Activated naive CD4-positive, alpha-beta T cell treated with anti-CD3 and anti-CD28 coated beads for 36 hours (primary cell): ENCODE measurements at regions not wholly inside any gene's neighbourhood (a gene's known extent, or its start where the extent isn't known, plus 50 kb on each side); places are given as distances from the start of the nearest gene placed in this dataset.
"Not testable (repeated sequence)": the region's sequence is repeated elsewhere in the genome, so short reads cannot be mapped to it uniquely, and the experiment has no call there.

Experiments used
- CTCF ChIA-PET: fragments of 350-600 bp; sonication (Branson Sonifier 250); formaldehyde crosslinking; loops from one replicate; lab custom pipeline; 2021; ENCODE audit warnings: antibody characterized with exemption; lab: Charles Lee
- DNase-seq: peaks from one replicate; pipeline ENCODE4 v3.0.0-alpha.2; 2020
- H3K27ac Mint-ChIP-seq: one replicate; pipeline ENCODE4 v1.8.0; 2021; ENCODE audit warnings: mild to moderate bottlenecking, mixed read lengths
- H3K27me3 Mint-ChIP-seq: one replicate; pipeline ENCODE4 v1.8.0; 2021; ENCODE audit warnings: low read depth, mixed read lengths
- H3K36me3 Mint-ChIP-seq: one replicate; pipeline ENCODE4 v1.8.0; 2021; ENCODE audit warnings: low read depth, mixed read lengths
- H3K4me1 Mint-ChIP-seq: one replicate; pipeline ENCODE4 v1.8.0; 2021; ENCODE audit warnings: low read depth, mixed read lengths
- H3K4me3 Mint-ChIP-seq: one replicate; pipeline ENCODE4 v1.8.0; 2021; ENCODE audit warnings: mild to moderate bottlenecking, moderate library complexity, mixed read lengths
- H3K9me3 Mint-ChIP-seq: one replicate; pipeline ENCODE4 v1.8.0; 2021; ENCODE audit warnings: mixed read lengths
- intact Hi-C: fragments of 100-400 bp; cut with micrococcal nuclease; formaldehyde crosslinking; loops from one replicate; pipeline ENCODE4 v1.15.1; 2023

DNA sequence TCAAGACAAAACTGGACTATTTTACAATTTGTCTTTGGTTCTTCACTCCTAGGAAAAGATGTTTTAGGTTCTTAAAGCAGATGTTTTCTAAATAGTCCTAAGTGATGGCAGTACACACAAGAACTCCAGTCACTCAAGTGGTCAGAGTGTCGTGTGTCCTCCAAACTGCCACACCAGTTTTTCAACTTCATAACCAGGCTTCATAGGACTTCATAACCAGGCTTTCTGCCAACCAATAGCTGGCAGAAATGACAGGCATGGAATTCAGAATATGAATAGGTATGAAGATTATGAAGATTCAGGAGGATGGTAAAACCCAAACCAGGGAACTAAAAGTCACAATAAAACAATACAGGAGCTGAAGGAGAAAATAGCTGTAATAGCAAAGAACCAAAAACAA, 721.2 kb upstream of the SEMA3D start:
- CTCF ChIA-PET = interaction anchor here (0.5 kb wide), 1 partner anchor 204 kb away, joined by 3 read pairs; no protein-coding TSS in a partner anchor
- no peak for DNase-seq

GRCh38 chr7:85897967-85898366, 711.1 kb upstream of the SEMA3D start:
- Mint-ChIP-seq H3K27ac (no peak overlapping the region), H3K4me3 (no peak overlapping the region), H3K36me3 (no peaks in the 10 kb centered on the region), H3K27me3 (no peaks in the 10 kb centered on the region), H3K9me3 (no peaks in the 10 kb centered on the region), H3K4me1 (no peaks in the 10 kb centered on the region)
- CTCF ChIA-PET = no interaction called here
- intact Hi-C loops = loop anchor here (10.0 kb wide), 1 partner anchor 1517 kb away; no protein-coding TSS in a partner anchor
- DNase-seq = no peak

More for the DNA sequence above, 721.2 kb upstream of the SEMA3D start:
- intact Hi-C loops = no loop called here
- no peak overlapping the region for H3K4me3 Mint-ChIP-seq
- peaks cover 18% of the 10 kb centered on the region for H3K9me3 Mint-ChIP-seq
- H3K27ac Mint-ChIP-seq = no peak overlapping the region
- no peaks in the 10 kb centered on the region for H3K4me1 Mint-ChIP-seq
- H3K36me3 Mint-ChIP-seq = no peaks in the 10 kb centered on the region
- no peaks in the 10 kb centered on the region for H3K27me3 Mint-ChIP-seq

GRCh38 chr7:85896531-85896930, 709.7 kb upstream of the SEMA3D start:
- no peaks in the 10 kb centered on the region for H3K36me3 Mint-ChIP-seq

GRCh38 chr7:85895835-85896234, 709.0 kb upstream of the SEMA3D start:
- Mint-ChIP-seq H3K27ac (no peak overlapping the region), H3K4me3 (no peak overlapping the region), H3K9me3 (no peaks in the 10 kb centered on the region), H3K36me3 (no peaks in the 10 kb centered on the region), H3K4me1 (no peaks in the 10 kb centered on the region), H3K27me3 (no peaks in the 10 kb centered on the region)
- DNase-seq = no peak
- intact Hi-C loops = loop anchor here (10.0 kb wide), 1 partner anchor 1519 kb away; no protein-coding TSS in a partner anchor
- CTCF ChIA-PET = interaction anchor here (0.6 kb wide), 2 partner anchors 347 to 574 kb away, joined by 3 read pairs; no protein-coding TSS in a partner anchor

More at GRCh38 chr7:85896531-85896930, 709.7 kb upstream of the SEMA3D start:
- DNase-seq = no peak
- Mint-ChIP-seq H3K4me3 (no peak overlapping the region), H3K4me1 (no peaks in the 10 kb centered on the region), H3K27me3 (no peaks in the 10 kb centered on the region), H3K9me3 (no peaks in the 10 kb centered on the region), H3K27ac (no peak overlapping the region)
- intact Hi-C loops = loop anchor here (10.0 kb wide), 1 partner anchor 1518 kb away; no protein-coding TSS in a partner anchor
- CTCF ChIA-PET = no interaction called here

DNA sequence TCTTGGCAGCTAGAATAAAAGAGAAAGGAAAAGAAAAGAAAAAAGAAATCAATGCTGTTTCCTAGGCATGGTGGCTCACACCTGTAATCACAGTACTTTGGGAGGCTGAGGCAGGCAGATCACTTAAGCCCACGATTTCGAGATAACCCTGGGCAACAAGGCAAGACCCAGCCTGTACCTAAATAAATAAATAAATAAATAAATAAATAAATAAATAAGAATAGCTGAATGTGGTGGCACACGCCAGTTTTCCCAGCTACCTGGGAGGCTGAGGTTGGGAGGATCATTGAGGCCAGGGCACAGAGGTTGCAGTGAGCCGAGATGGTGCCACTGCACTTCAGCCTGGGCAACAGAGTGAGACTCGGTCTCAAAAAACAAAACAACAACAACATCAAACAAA, 705.0 kb upstream of the SEMA3D start:
- CTCF ChIA-PET = interaction anchor here (0.7 to 2.3 kb wide), 2 partner anchors 579 to 603 kb away, joined by 3 to 8 read pairs; no protein-coding TSS in a partner anchor
- intact Hi-C loops = loop anchor here (5.0 to 10.0 kb wide), 2 partner anchors 925 to 1523 kb away; no protein-coding TSS in a partner anchor
- DNase-seq, H3K36me3 Mint-ChIP-seq, H3K27me3 Mint-ChIP-seq, H3K4me3 Mint-ChIP-seq, H3K9me3 Mint-ChIP-seq, H3K4me1 Mint-ChIP-seq, H3K27ac Mint-ChIP-seq: not testable (repeated sequence)

- CTCF ChIA-PET = interaction anchor here (0.9 kb wide), 1 partner anchor 1015 kb away, joined by 5 read pairs; no protein-coding TSS in a partner anchor
- H3K27ac Mint-ChIP-seq = no peak overlapping the region
- H3K4me3 Mint-ChIP-seq = no peak overlapping the region
- no peaks in the 10 kb centered on the region for H3K4me1 Mint-ChIP-seq
- intact Hi-C loops = loop anchor here (1.0 to 10.0 kb wide), 3 partner anchors 579 to 1524 kb away; no protein-coding TSS in a partner anchor
- no peaks in the 10 kb centered on the region for H3K9me3 Mint-ChIP-seq
- no peaks in the 10 kb centered on the region for H3K27me3 Mint-ChIP-seq
- no peak for DNase-seq
- H3K36me3 Mint-ChIP-seq = no peaks in the 10 kb centered on the region
Measured at GRCh38 chr7:85890244-85890811, 703.5 kb upstream of the SEMA3D start.

DNA sequence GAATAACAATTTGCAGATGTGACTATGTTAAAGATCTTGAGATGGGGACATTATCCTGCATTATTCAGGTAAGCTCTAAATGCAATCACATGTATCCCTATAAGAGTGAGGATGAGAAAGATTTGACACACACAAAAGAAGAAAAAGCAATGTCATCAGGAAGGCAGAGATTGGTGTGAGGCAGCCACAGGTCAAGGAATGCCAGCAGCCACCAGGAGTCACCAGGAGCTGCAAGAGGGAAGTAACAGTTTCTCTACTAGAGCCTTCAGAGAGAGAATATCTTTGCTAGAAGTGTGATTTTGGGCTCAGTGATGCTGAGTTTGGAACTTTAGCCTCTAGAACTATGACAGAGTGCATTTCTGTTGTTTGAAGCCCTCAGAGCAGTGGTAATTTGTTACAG, 700.3 kb upstream of the SEMA3D start:
- H3K4me3 Mint-ChIP-seq = no peak overlapping the region
- no peak overlapping the region for H3K27ac Mint-ChIP-seq
- H3K4me1 Mint-ChIP-seq = no peaks in the 10 kb centered on the region
- no peaks in the 10 kb centered on the region for H3K36me3 Mint-ChIP-seq
- H3K27me3 Mint-ChIP-seq = no peaks in the 10 kb centered on the region
- no peak for DNase-seq
- H3K9me3 Mint-ChIP-seq = no peaks in the 10 kb centered on the region
- CTCF ChIA-PET = no interaction called here
- intact Hi-C loops = no loop called here

GRCh38 chr7:85882335-85882734, 695.5 kb upstream of the SEMA3D start:
- H3K4me3 Mint-ChIP-seq = no peak overlapping the region
- intact Hi-C loops = no loop called here

DNA sequence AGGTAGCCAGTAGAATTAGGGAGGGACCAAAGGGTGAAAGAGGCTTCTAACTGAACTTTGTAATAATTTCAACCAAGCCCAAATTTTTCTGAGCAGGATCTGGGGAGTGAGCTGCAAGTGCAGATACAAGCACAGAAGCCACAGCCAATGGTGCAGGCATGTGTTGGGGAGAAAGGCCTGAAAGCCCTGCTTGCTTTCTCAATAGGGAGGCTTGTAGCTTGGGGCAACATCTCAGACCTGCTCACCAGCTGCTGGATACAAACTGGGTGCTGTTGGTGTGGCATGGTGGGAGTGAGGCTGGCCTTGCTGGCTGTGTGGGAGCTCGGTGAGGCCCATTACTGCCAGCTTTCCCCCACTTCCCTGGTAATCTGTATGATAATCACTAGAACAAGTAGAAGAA, 688.5 kb upstream of the SEMA3D start:
- CTCF ChIA-PET = no interaction called here
- intact Hi-C loops = no loop called here
- Mint-ChIP-seq H3K4me1 (no peaks in the 10 kb centered on the region), H3K9me3 (peaks cover 4% of the 10 kb centered on the region), H3K27me3 (no peaks in the 10 kb centered on the region), H3K27ac (no peak overlapping the region), H3K36me3 (no peaks in the 10 kb centered on the region), H3K4me3 (no peak overlapping the region)
- no peak for DNase-seq

More at GRCh38 chr7:85882335-85882734, 695.5 kb upstream of the SEMA3D start:
- H3K27ac Mint-ChIP-seq = no peak overlapping the region
- H3K9me3 Mint-ChIP-seq = peaks cover 3% of the 10 kb centered on the region
- no peaks in the 10 kb centered on the region for H3K4me1 Mint-ChIP-seq
- no peak for DNase-seq
- no peaks in the 10 kb centered on the region for H3K27me3 Mint-ChIP-seq
- CTCF ChIA-PET = no interaction called here
- no peaks in the 10 kb centered on the region for H3K36me3 Mint-ChIP-seq

- CTCF ChIA-PET = no interaction called here
- Mint-ChIP-seq H3K27me3 (no peaks in the 10 kb centered on the region), H3K4me1 (no peaks in the 10 kb centered on the region), H3K9me3 (peaks cover 13% of the 10 kb centered on the region), H3K27ac (no peak overlapping the region), H3K4me3 (no peak overlapping the region), H3K36me3 (no peaks in the 10 kb centered on the region)
- intact Hi-C loops = no loop called here
- DNase-seq = no peak
Measured at GRCh38 chr7:85866540-85866939, 679.7 kb upstream of the SEMA3D start.

- Mint-ChIP-seq H3K27me3 (no peaks in the 10 kb centered on the region), H3K4me3 (no peak overlapping the region), H3K27ac (no peak overlapping the region), H3K36me3 (no peaks in the 10 kb centered on the region), H3K9me3 (no peaks in the 10 kb centered on the region), H3K4me1 (no peaks in the 10 kb centered on the region)
- CTCF ChIA-PET = no interaction called here
- intact Hi-C loops = no loop called here
- DNase-seq = no peak
Measured at GRCh38 chr7:85851571-85852193, 664.8 kb upstream of the SEMA3D start.

DNA sequence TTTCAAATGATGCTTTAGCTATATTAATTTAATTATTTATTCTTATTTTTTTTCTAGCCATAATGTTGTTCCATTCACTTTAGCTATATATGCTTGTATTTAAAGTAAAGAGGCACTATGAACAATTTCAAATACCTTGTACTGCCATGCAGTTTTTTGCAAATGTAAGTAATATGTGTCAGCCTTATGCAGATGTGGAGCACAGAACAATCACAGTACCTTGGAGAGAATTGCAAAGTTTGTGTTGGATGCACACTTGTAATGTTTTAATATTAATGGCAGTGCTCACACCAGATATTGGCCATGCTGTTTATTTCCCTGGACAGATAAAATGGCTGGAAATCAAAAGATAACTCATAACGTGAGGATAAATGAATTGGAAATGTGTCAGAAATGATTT, 663.5 kb upstream of the SEMA3D start:
- CTCF ChIA-PET = no interaction called here
- H3K27me3 Mint-ChIP-seq = no peaks in the 10 kb centered on the region

GRCh38 chr7:85840554-85840953, 653.7 kb upstream of the SEMA3D start:
- DNase-seq = no peak
- H3K4me3 Mint-ChIP-seq = no peak overlapping the region
- no peaks in the 10 kb centered on the region for H3K36me3 Mint-ChIP-seq
- H3K27ac Mint-ChIP-seq = no peak overlapping the region
- CTCF ChIA-PET = no interaction called here
- H3K4me1 Mint-ChIP-seq = no peaks in the 10 kb centered on the region
- no peaks in the 10 kb centered on the region for H3K27me3 Mint-ChIP-seq
- peaks cover 2% of the 10 kb centered on the region for H3K9me3 Mint-ChIP-seq
- intact Hi-C loops = no loop called here

More for the DNA sequence above, 663.5 kb upstream of the SEMA3D start:
- DNase-seq = no peak
- Mint-ChIP-seq H3K4me3 (no peak overlapping the region), H3K4me1 (no peaks in the 10 kb centered on the region), H3K27ac (no peak overlapping the region), H3K36me3 (no peaks in the 10 kb centered on the region), H3K9me3 (no peaks in the 10 kb centered on the region)
- intact Hi-C loops = no loop called here
